ENCODE measurements at regions not wholly inside any gene's neighbourhood (a gene's known extent, or its start where the extent isn't known, plus 50 kb on each side); places are given as distances from the start of the nearest gene placed in this dataset.

- TF ChIP-seq, protein P1, sequence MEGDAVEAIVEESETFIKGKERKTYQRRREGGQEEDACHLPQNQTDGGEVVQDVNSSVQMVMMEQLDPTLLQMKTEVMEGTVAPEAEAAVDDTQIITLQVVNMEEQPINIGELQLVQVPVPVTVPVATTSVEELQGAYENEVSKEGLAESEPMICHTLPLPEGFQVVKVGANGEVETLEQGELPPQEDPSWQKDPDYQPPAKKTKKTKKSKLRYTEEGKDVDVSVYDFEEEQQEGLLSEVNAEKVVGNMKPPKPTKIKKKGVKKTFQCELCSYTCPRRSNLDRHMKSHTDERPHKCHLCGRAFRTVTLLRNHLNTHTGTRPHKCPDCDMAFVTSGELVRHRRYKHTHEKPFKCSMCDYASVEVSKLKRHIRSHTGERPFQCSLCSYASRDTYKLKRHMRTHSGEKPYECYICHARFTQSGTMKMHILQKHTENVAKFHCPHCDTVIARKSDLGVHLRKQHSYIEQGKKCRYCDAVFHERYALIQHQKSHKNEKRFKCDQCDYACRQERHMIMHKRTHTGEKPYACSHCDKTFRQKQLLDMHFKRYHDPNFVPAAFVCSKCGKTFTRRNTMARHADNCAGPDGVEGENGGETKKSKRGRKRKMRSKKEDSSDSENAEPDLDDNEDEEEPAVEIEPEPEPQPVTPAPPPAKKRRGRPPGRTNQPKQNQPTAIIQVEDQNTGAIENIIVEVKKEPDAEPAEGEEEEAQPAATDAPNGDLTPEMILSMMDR (IDR thresholded peaks at IDR 0.05; ENCODE audit: partially characterized antibody, unreplicated experiment) = no peak
These were observed 166.6 kb downstream of the EFNB1 start for GRCh38 chrX:68995386-68995779.

DNA sequence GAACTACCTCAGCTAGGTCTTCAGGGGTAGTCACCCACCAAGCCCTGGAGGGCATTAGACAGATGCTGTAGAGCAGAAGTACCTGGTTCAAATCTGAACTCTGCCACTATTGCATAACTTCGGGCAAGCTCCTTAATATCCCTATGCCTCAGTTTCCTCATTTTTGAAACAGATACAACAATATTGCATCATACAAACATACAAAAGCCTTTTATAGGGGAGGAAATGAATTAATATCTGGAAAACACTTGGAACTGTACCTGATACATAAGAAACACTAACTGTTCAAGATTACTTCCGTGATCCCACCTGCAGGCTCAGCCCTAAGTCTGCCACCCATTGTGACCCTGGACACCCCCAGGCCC, 166.1 kb downstream of the EFNB1 start:
- H3K27ac Mint-ChIP-seq (ENCODE audit: unreplicated experiment) = no peak overlapping the region
- H3K4me1 Mint-ChIP-seq (ENCODE audit: low read depth, unreplicated experiment) = no peaks in the 10 kb centered on the region
- H3K4me3 Mint-ChIP-seq (ENCODE audit: unreplicated experiment) = no peak overlapping the region
- TF ChIP-seq, protein P1 (IDR thresholded peaks at IDR 0.05; ENCODE audit: partially characterized antibody, unreplicated experiment) = no peak
- no peak for DNase-seq
- peaks cover 6% of the 10 kb centered on the region for H3K27me3 Mint-ChIP-seq (ENCODE audit: unreplicated experiment)
- H3K36me3 Mint-ChIP-seq (ENCODE audit: unreplicated experiment) = no peaks in the 10 kb centered on the region
- H3K9me3 Mint-ChIP-seq (ENCODE audit: unreplicated experiment) = peaks cover 6% of the 10 kb centered on the region

More at GRCh38 chrX:68995386-68995779, 166.6 kb downstream of the EFNB1 start:
- no peaks in the 10 kb centered on the region for H3K4me1 Mint-ChIP-seq (ENCODE audit: low read depth, unreplicated experiment)
- H3K4me3 Mint-ChIP-seq (ENCODE audit: unreplicated experiment) = no peak overlapping the region
- H3K36me3 Mint-ChIP-seq (ENCODE audit: unreplicated experiment) = no peaks in the 10 kb centered on the region
- peaks cover 6% of the 10 kb centered on the region for H3K9me3 Mint-ChIP-seq (ENCODE audit: unreplicated experiment)
- DNase-seq = no peak
- no peak overlapping the region for H3K27ac Mint-ChIP-seq (ENCODE audit: unreplicated experiment)
- H3K27me3 Mint-ChIP-seq (ENCODE audit: unreplicated experiment) = peaks cover 6% of the 10 kb centered on the region

GRCh38 chrX:68994135-68994890, 165.5 kb downstream of the EFNB1 start:
- no peak overlapping the region for H3K4me3 Mint-ChIP-seq (ENCODE audit: unreplicated experiment)
- no peak for DNase-seq
- H3K36me3 Mint-ChIP-seq (ENCODE audit: unreplicated experiment) = no peaks in the 10 kb centered on the region
- peaks cover 6% of the 10 kb centered on the region for H3K27me3 Mint-ChIP-seq (ENCODE audit: unreplicated experiment)
- H3K27ac Mint-ChIP-seq (ENCODE audit: unreplicated experiment) = no peak overlapping the region
- no peaks in the 10 kb centered on the region for H3K4me1 Mint-ChIP-seq (ENCODE audit: low read depth, unreplicated experiment)
- TF ChIP-seq, protein P1 (IDR thresholded peaks at IDR 0.05; ENCODE audit: partially characterized antibody, unreplicated experiment) = no peak
- H3K9me3 Mint-ChIP-seq (ENCODE audit: unreplicated experiment) = peaks cover 6% of the 10 kb centered on the region

DNA sequence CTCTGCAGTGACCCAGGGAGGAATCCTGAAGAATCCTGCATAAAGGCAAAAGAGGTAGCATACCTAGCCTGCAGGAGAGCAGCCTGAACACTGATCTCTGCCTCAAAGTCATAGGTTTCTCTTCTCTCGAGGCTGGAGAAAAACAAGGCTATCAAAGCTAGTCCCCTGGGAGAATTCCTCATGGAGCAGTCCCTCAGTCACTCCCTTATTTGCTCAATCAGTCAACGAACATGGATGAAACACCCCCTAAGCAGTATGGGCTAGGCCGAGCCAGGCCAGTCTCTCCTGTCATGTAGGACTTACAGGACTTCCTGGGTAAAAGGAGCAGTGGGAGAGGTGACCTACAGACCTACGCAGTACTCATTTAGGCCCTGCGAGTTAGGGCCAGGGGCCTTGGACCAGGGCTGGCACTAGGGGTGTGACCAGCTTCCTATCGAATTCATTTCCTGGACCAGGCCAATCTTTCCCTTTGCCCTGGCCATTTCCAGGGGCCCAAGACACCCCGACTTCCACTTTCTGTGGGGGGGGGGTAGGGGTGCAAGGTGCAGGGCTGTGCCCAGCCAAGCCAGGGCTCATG, 164.1 kb downstream of the EFNB1 start:
- H3K27me3 Mint-ChIP-seq (ENCODE audit: unreplicated experiment) = peaks cover 6% of the 10 kb centered on the region
- H3K27ac Mint-ChIP-seq (ENCODE audit: unreplicated experiment) = no peak overlapping the region
- H3K36me3 Mint-ChIP-seq (ENCODE audit: unreplicated experiment) = no peaks in the 10 kb centered on the region
- H3K9me3 Mint-ChIP-seq (ENCODE audit: unreplicated experiment) = peaks cover 6% of the 10 kb centered on the region
- TF ChIP-seq, protein P1 (IDR thresholded peaks at IDR 0.05; ENCODE audit: partially characterized antibody, unreplicated experiment) = no peak
- H3K4me3 Mint-ChIP-seq (ENCODE audit: unreplicated experiment) = no peak overlapping the region
- DNase-seq = no peak
- no peaks in the 10 kb centered on the region for H3K4me1 Mint-ChIP-seq (ENCODE audit: low read depth, unreplicated experiment)

- TF ChIP-seq, protein P1 (IDR thresholded peaks at IDR 0.05; ENCODE audit: partially characterized antibody, unreplicated experiment) = no peak
- peaks cover 6% of the 10 kb centered on the region for H3K9me3 Mint-ChIP-seq (ENCODE audit: unreplicated experiment)
- no peak overlapping the region for H3K4me3 Mint-ChIP-seq (ENCODE audit: unreplicated experiment)
- no peaks in the 10 kb centered on the region for H3K36me3 Mint-ChIP-seq (ENCODE audit: unreplicated experiment)
- H3K27me3 Mint-ChIP-seq (ENCODE audit: unreplicated experiment) = peaks cover 3% of the 10 kb centered on the region
- no peak for DNase-seq
- H3K27ac Mint-ChIP-seq (ENCODE audit: unreplicated experiment) = no peak overlapping the region
- no peaks in the 10 kb centered on the region for H3K4me1 Mint-ChIP-seq (ENCODE audit: low read depth, unreplicated experiment)
These were observed 163.0 kb downstream of the EFNB1 start for GRCh38 chrX:68991691-68992345.
